ENCODE measurements at regions not wholly inside any gene's neighbourhood (a gene's known extent, or its start where the extent isn't known, plus 50 kb on each side); places are given as distances from the start of the nearest gene placed in this dataset.

- Histone ChIP-seq H3K27ac (no peak overlapping the region), H3K9ac (ENCODE audit: insufficient read length) (no peak overlapping the region), H3K9me3 (ENCODE audit: low read depth, low read length) (no peaks in the 10 kb centered on the region), H3K4me3 (no peak overlapping the region), H3K36me3 (ENCODE audit: insufficient read depth, low read length) (no peaks in the 10 kb centered on the region)
- DNase-seq (ENCODE audit: low read depth, low spot score), result no peak
- no peak for TF ChIP-seq EZH2 (IDR thresholded peaks at IDR 0.05)
- no peak for TF ChIP-seq FOXP2 (optimal IDR thresholded peaks at IDR 0.05; ENCODE audit: control extremely low read depth, extremely low read length, insufficient read depth)
- no peak for TF ChIP-seq POLR2AphosphoS5 (IDR thresholded peaks at IDR 0.05; ENCODE audit: borderline replicate concordance, low read depth, low read length)
These were observed 314.9 kb downstream of the MRPL39 start for GRCh38 chr21:25292396-25292795.

GRCh38 chr21:25283720-25284119 lies 323.6 kb downstream of the MRPL39 start:
- Histone ChIP-seq H3K36me3 (ENCODE audit: insufficient read depth, low read length) (no peaks in the 10 kb centered on the region), H3K9ac (ENCODE audit: insufficient read length) (no peak overlapping the region), H3K9me3 (ENCODE audit: low read depth, low read length) (no peaks in the 10 kb centered on the region), H3K4me3 (no peak overlapping the region), H3K27ac (no peak overlapping the region)
- no peak for DNase-seq (ENCODE audit: low read depth, low spot score)
- TF ChIP-seq FOXP2 (optimal IDR thresholded peaks at IDR 0.05; ENCODE audit: control extremely low read depth, extremely low read length, insufficient read depth), result no peak
- TF ChIP-seq EZH2 (IDR thresholded peaks at IDR 0.05), result no peak
- TF ChIP-seq POLR2AphosphoS5 (IDR thresholded peaks at IDR 0.05; ENCODE audit: borderline replicate concordance, low read depth, low read length), result no peak

- no peak for DNase-seq (ENCODE audit: low read depth, low spot score)
- TF ChIP-seq POLR2AphosphoS5 (IDR thresholded peaks at IDR 0.05; ENCODE audit: borderline replicate concordance, low read depth, low read length) (no peak), FOXP2 (optimal IDR thresholded peaks at IDR 0.05; ENCODE audit: control extremely low read depth, extremely low read length, insufficient read depth) (no peak), EZH2 (IDR thresholded peaks at IDR 0.05) (no peak)
These were observed 326.1 kb downstream of the MRPL39 start for GRCh38 chr21:25281134-25281533.

GRCh38 chr21:25280061-25280460 lies 327.2 kb downstream of the MRPL39 start:
- TF ChIP-seq POLR2AphosphoS5 (IDR thresholded peaks at IDR 0.05; ENCODE audit: borderline replicate concordance, low read depth, low read length), result no peak
- no peak for TF ChIP-seq FOXP2 (optimal IDR thresholded peaks at IDR 0.05; ENCODE audit: control extremely low read depth, extremely low read length, insufficient read depth)
- no peak for TF ChIP-seq EZH2 (IDR thresholded peaks at IDR 0.05)
- no peaks in the 10 kb centered on the region for H3K9me3 ChIP-seq (ENCODE audit: low read depth, low read length)
- H3K4me3 ChIP-seq, result no peak overlapping the region
- H3K27ac ChIP-seq, result no peak overlapping the region
- DNase-seq (ENCODE audit: low read depth, low spot score), result no peak
- H3K36me3 ChIP-seq (ENCODE audit: insufficient read depth, low read length), result no peaks in the 10 kb centered on the region
- H3K9ac ChIP-seq (ENCODE audit: insufficient read length), result no peak overlapping the region

More at GRCh38 chr21:25281134-25281533, 326.1 kb downstream of the MRPL39 start:
- H3K36me3 ChIP-seq (ENCODE audit: insufficient read depth, low read length), result no peaks in the 10 kb centered on the region
- no peak overlapping the region for H3K9ac ChIP-seq (ENCODE audit: insufficient read length)
- no peaks in the 10 kb centered on the region for H3K9me3 ChIP-seq (ENCODE audit: low read depth, low read length)
- H3K4me3 ChIP-seq, result no peak overlapping the region
- no peak overlapping the region for H3K27ac ChIP-seq

- Histone ChIP-seq H3K27ac (no peak overlapping the region), H3K4me3 (no peak overlapping the region), H3K36me3 (ENCODE audit: insufficient read depth, low read length) (no peaks in the 10 kb centered on the region), H3K9me3 (ENCODE audit: low read depth, low read length) (no peaks in the 10 kb centered on the region), H3K9ac (ENCODE audit: insufficient read length) (no peak overlapping the region)
- peak; percentile 26 for DNase-seq (ENCODE audit: low read depth, low spot score)
- TF ChIP-seq POLR2AphosphoS5 (IDR thresholded peaks at IDR 0.05; ENCODE audit: borderline replicate concordance, low read depth, low read length), result no peak
- no peak for TF ChIP-seq FOXP2 (optimal IDR thresholded peaks at IDR 0.05; ENCODE audit: control extremely low read depth, extremely low read length, insufficient read depth)
- no peak for TF ChIP-seq EZH2 (IDR thresholded peaks at IDR 0.05)
These were observed 333.3 kb downstream of the MRPL39 start for GRCh38 chr21:25273959-25274358.

GRCh38 chr21:25254491-25255174 lies 352.6 kb downstream of the MRPL39 start:
- H3K27ac ChIP-seq, result no peak overlapping the region
- H3K36me3 ChIP-seq (ENCODE audit: insufficient read depth, low read length), result no peaks in the 10 kb centered on the region
- no peaks in the 10 kb centered on the region for H3K9me3 ChIP-seq (ENCODE audit: low read depth, low read length)
- no peak overlapping the region for H3K4me3 ChIP-seq
- H3K9ac ChIP-seq (ENCODE audit: insufficient read length), result no peak overlapping the region
- TF ChIP-seq POLR2AphosphoS5 (IDR thresholded peaks at IDR 0.05; ENCODE audit: borderline replicate concordance, low read depth, low read length), result no peak
- no peak for TF ChIP-seq FOXP2 (optimal IDR thresholded peaks at IDR 0.05; ENCODE audit: control extremely low read depth, extremely low read length, insufficient read depth)
- TF ChIP-seq EZH2 (IDR thresholded peaks at IDR 0.05), result no peak
- no peak for DNase-seq (ENCODE audit: low read depth, low spot score)

- no peak overlapping the region for H3K4me3 ChIP-seq
- TF ChIP-seq EZH2 (IDR thresholded peaks at IDR 0.05), result no peak
- TF ChIP-seq FOXP2 (optimal IDR thresholded peaks at IDR 0.05; ENCODE audit: control extremely low read depth, extremely low read length, insufficient read depth), result no peak
- no peak for TF ChIP-seq POLR2AphosphoS5 (IDR thresholded peaks at IDR 0.05; ENCODE audit: borderline replicate concordance, low read depth, low read length)
- no peak for DNase-seq (ENCODE audit: low read depth, low spot score)
- H3K9me3 ChIP-seq (ENCODE audit: low read depth, low read length), result no peaks in the 10 kb centered on the region
- no peak overlapping the region for H3K9ac ChIP-seq (ENCODE audit: insufficient read length)
- H3K36me3 ChIP-seq (ENCODE audit: insufficient read depth, low read length), result no peaks in the 10 kb centered on the region
- H3K27ac ChIP-seq, result no peak overlapping the region
These were observed 360.7 kb downstream of the MRPL39 start for GRCh38 chr21:25246546-25246945.

GRCh38 chr21:25244735-25245134 lies 362.5 kb downstream of the MRPL39 start:
- Histone ChIP-seq H3K9ac (ENCODE audit: insufficient read length) (no peak overlapping the region), H3K36me3 (ENCODE audit: insufficient read depth, low read length) (no peaks in the 10 kb centered on the region), H3K27ac (no peak overlapping the region), H3K9me3 (ENCODE audit: low read depth, low read length) (no peaks in the 10 kb centered on the region), H3K4me3 (no peak overlapping the region)
- no peak for DNase-seq (ENCODE audit: low read depth, low spot score)
- TF ChIP-seq EZH2 (IDR thresholded peaks at IDR 0.05) (no peak), FOXP2 (optimal IDR thresholded peaks at IDR 0.05; ENCODE audit: control extremely low read depth, extremely low read length, insufficient read depth) (no peak), POLR2AphosphoS5 (IDR thresholded peaks at IDR 0.05; ENCODE audit: borderline replicate concordance, low read depth, low read length) (no peak)

GRCh38 chr21:25243808-25244207 lies 363.5 kb downstream of the MRPL39 start:
- no peaks in the 10 kb centered on the region for H3K36me3 ChIP-seq (ENCODE audit: insufficient read depth, low read length)
- peaks cover 7% of the 10 kb centered on the region; the same call in 1 of the 2 replicates for H3K9me3 ChIP-seq (ENCODE audit: low read depth, low read length)
- H3K27ac ChIP-seq, result peak overlapping the region; percentile 62
- peak; percentile 62 for DNase-seq (ENCODE audit: low read depth, low spot score)
- peak overlapping the region; percentile 8 for H3K9ac ChIP-seq (ENCODE audit: insufficient read length)
- peak overlapping the region; percentile 65 for H3K4me3 ChIP-seq
- no peak for TF ChIP-seq EZH2 (IDR thresholded peaks at IDR 0.05)
- TF ChIP-seq POLR2AphosphoS5 (IDR thresholded peaks at IDR 0.05; ENCODE audit: borderline replicate concordance, low read depth, low read length), result no peak; the same call in 1 of the 2 replicates
- TF ChIP-seq FOXP2 (optimal IDR thresholded peaks at IDR 0.05; ENCODE audit: control extremely low read depth, extremely low read length, insufficient read depth), result no peak

All from SK-N-MC (cell line).